Hematopoietic multipotent progenitor cell treated with erythropoietin and hydrocortisone succinate and interleukin-3 and kit ligand, for 8 days (in vitro differentiated cells): ENCODE measurements at regions not wholly inside any gene's neighbourhood (a gene's known extent, or its start where the extent isn't known, plus 50 kb on each side); places are given as distances from the start of the nearest gene placed in this dataset.

Source experiments
- DNase-seq: peaks from one replicate; pipeline ENCODE4 v3.0.0-alpha.2; 2015

GRCh38 chr11:103530257-103530656, 421.0 kb downstream of the DYNC2H1 start:
- no peak for DNase-seq

- no peak for DNase-seq
Observed at GRCh38 chr11:103532133-103532788, 423.0 kb downstream of the DYNC2H1 start.

GRCh38 chr11:103534191-103534590, 425.0 kb downstream of the DYNC2H1 start:
- DNase-seq: no peak

DNA sequence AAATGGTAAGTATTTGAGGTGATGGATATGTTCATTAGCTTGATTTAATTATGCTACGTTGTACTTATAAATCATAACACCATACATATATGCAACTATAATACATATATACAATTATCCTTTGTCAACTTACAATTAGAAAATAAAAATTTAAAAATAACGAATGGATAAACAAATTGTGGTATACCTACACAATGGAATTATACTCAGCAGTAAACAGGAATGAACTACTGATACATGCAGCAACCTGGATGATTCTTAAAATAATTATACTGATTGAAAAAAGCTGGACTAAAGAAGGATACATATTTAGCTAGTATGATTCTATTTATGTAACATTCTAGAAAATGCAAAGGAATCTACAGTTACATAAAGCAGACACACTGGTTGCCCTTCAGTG, 425.7 kb downstream of the DYNC2H1 start:
- no peak for DNase-seq

GRCh38 chr11:103536335-103536722, 427.1 kb downstream of the DYNC2H1 start:
- no peak for DNase-seq

- peak; percentile 40 for DNase-seq
Observed at GRCh38 chr11:103537904-103538502, 428.8 kb downstream of the DYNC2H1 start.

DNA sequence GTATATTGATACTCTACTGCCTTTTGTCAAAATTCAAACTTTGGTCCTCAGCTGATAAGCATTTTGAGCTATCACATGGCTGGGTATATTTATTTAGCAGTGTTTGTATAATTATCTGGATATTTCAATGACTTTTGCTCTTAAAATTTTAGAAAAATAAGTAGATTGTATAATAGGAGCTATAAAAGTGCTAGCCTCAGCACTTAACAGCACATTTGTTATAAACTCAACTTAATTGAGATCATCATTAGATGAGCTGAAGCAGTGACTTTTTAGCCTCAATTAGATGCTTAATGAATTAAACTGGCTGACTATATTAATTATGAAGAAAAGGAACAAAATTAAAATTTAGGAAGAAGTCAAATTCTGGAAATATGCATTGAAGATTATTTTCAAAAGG, 429.9 kb downstream of the DYNC2H1 start:
- no peak for DNase-seq

GRCh38 chr11:103541186-103541795, 432.1 kb downstream of the DYNC2H1 start:
- no peak for DNase-seq

- no peak for DNase-seq
Observed at GRCh38 chr11:103542851-103543250, 433.6 kb downstream of the DYNC2H1 start.

DNA sequence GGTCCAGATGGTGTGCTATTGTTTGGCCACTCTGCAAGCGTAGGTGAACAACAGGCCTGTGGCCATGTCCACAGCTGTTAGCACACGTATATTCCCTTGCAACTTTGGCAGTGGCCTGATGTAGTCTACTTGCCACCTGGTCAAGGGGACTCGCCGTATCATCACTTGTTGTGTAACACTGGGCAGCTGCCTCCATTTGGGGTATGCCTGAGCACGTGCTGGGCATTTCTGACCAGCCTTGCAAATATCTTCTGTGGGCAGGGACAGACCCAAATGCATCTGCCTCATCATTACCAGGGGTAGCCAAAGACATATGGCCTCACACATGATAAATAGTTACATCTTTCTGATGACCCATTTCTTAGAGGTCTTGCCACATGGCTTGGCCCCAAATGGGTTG, 434.2 kb downstream of the DYNC2H1 start:
- no peak for DNase-seq

DNA sequence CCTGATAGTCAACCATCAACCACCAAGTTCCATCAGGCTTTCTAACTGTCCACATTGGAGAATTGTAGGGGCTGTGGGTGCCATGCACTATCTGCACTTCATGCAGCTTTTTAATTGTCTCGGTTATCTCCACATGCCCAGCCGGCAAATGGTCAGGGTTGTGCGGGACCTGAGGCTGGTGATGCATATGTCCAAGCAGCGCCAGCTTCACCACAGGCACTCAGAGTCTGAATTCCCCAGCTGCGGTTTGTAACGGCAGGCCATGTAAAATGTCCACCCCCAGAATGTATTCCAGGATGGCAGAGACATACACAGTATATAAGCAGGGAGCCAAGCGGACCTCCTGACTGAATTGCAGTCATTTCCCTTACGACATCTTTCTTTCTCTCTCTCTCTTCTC, 435.6 kb downstream of the DYNC2H1 start:
- no peak for DNase-seq

DNA sequence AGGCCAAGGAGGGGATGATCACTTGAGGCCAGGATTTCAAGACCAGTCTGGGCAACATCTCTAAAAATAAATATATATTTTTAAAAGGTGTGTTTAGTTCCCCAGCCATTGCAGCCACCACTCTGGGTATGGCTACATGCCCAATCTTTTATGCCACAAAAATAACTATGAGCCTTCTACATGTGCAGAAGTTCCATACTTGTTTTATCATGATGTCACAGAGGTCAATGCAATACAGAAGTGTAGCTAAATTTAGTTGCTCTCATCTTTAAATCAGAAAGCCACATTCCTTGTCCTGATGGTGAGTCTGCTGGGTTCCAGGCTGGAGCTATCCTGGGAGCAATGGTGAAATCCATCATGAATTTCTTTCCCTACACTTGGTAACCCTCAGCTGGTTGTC, 436.3 kb downstream of the DYNC2H1 start:
- no peak for DNase-seq

GRCh38 chr11:103546236-103546635, 437.0 kb downstream of the DYNC2H1 start:
- no peak for DNase-seq

GRCh38 chr11:103547024-103547423, 437.8 kb downstream of the DYNC2H1 start:
- no peak for DNase-seq

DNA sequence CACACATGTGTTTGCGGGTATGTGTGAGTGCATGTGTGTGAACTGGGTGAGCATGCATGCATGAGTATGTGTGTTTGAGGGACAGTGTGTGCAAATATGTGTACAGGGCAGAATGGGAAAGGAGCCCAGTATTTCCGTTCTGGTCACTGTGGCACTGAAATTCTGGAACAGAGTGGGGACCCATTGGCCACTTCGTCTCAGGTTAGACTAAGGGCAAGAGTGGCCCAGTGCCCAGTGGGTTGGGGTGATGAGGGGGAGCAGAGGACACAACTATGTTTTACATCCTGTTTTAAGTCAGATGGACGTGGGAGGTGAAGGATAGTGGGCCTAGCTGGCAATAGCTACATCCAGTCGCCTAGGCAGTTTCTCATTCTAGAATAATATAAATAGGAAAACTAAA, 438.5 kb downstream of the DYNC2H1 start:
- DNase-seq: no peak

DNA sequence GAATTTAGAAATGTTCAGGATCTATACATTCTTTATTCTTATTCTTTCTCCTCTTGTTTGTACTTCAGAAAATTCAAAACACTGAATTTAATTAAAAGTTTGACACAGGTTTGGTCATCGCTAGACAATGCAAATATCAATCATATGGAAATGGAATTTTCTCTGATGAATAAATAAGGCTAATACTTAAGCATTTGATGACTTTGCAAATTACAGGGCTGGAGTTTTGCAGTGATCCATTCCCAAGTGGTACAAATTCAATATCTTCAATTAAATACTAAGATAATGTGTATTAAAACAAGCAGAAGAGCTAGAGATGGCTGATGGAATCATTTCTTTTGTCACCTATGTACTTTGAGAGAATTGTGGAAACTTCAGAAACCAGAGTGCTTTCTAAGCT, 439.6 kb downstream of the DYNC2H1 start:
- no peak for DNase-seq

GRCh38 chr11:103550811-103551210, 441.6 kb downstream of the DYNC2H1 start:
- DNase-seq: no peak

GRCh38 chr11:103552086-103552485, 442.9 kb downstream of the DYNC2H1 start:
- DNase-seq: no peak

DNA sequence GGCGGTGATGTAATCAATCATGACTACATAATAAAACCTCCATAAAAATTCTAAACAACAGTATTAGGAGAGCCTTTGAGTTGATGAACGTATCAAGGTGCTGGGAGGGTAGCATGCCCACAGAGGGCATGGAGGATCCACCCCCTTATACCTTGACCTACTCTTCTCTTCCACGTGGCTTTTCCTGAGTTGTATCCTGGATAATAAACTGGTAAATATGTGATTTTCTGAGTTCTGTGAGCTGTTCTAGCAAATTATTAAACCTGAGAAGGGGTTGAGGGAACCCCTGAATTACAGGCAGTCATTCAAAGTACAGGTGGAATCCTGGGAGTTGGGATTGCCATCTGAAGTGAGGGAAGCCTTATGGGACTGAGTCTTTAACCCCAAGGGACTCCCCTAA, 446.9 kb downstream of the DYNC2H1 start:
- DNase-seq: no peak

DNA sequence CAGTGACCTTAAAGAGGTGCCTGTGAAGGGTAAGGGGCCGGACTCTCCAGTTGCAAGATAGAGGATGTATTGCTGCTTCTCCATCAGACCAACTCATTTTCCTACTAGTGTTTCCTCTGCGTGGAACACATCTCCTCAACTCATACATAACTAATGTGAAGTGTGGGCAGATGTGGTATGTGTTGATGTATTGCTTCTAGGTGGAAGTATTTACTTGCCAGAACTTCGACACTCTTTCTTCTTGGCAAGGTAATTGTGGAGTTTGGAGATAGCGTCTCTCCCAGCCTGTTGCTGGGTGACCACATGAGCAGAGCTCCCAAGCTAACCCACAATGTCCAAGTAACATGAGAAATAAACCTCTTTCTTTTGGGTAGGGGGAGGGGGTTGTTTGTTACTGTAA, 456.9 kb downstream of the DYNC2H1 start:
- DNase-seq: no peak

DNA sequence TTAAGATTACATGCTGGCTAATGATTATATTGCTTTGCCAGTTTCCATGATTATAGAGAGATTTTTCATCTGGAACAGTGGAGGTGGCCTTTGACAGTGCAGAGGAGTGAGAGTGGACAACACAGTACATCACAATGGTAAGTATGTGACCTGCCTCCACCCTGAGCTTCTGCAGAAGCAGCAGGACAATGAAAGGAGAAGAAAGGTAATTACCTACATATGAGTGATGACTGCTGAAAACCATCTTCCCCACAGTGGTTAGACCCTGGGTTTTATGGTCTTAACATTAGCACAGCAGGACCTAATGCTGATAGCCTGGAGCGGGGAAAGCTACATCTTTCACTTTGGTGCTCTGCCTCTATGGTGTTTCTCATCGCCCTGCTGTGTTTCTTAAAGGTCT, 454.7 kb upstream of the DDI1 start:
- no peak for DNase-seq

- DNase-seq: no peak
Observed at GRCh38 chr11:103582351-103582909, 454.0 kb upstream of the DDI1 start.

GRCh38 chr11:103584021-103584420, 452.4 kb upstream of the DDI1 start:
- no peak for DNase-seq

DNA sequence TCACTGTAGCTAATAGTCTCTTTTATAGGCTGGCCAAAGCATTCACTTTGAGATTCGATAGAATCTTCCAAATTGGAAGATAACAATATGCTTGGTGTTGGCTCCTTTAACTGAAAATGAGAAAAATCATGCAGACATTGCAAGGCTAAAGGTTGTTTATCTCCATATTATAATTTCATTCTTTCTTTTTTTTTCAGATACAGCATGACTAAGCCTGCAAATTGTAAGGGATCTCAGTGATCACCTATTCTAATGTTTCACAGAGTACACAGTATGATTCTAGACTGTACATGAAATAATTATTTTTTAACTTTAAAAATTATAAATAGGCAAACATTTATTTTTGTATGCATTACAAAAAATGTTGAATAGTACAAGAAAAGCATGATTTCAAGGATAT, 451.7 kb upstream of the DDI1 start:
- DNase-seq: no peak
